ENCODE measurements at regions not wholly inside any gene's neighbourhood (a gene's known extent, or its start where the extent isn't known, plus 50 kb on each side); places are given as distances from the start of the nearest gene placed in this dataset.

DNA sequence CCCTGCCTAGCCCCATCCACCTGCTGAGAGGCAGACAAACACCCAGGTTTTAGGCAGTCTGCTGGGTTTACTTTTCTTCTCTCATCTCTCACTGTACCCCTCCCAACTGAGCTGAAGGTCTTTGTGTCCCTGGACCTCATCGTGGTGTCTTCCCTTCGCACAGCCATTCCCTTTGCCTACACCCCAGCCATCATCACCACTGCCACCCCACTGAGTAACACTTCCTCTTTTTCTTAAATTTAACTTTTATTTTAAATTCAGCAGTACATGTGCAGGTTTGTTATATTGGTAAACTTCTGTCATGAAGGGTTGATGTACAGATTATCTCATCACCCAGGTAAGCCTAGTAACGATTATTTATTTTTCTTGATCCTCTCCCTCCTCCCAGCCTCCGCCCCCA is 188.3 kb upstream of the MON1B start:
- TF ChIP-seq SNAI2 (CRISPR knock-in tag; IDR thresholded peaks at IDR 0.05) (no peak), ZC3H10 (CRISPR knock-in tag; IDR thresholded peaks at IDR 0.05) (no peak)

Data from SK-N-SH treated with all-trans-retinoic acid at 6 μM for 48 hours (cell line).